ENCODE measurements at regions not wholly inside any gene's neighbourhood (a gene's known extent, or its start where the extent isn't known, plus 50 kb on each side); places are given as distances from the start of the nearest gene placed in this dataset.

DNA sequence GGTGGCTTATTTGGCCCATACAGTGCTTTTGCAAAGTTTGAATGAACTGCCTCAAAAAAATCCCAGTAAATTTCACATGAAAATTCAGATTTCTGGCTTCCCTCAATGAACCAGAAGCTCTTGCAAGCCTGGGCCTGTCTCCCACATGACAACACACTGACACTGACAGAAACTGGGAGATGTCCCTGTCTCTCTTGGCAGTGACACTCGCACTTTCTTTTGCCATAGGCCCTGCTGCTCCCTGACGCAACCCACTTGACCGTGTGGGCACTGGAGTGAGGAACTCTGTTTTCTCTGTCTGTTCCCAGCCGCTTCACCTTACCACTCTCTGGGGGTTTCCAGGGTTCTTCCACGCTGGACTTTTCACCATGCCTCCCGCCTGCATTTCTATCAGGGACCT, 524.5 kb downstream of the SHQ1 start:
- Histone ChIP-seq H3K4me3 (ENCODE audit: insufficient read depth, low read depth, low read length) (no peak overlapping the region), H3K4me1 (ENCODE audit: control insufficient read depth, insufficient read depth, low read length) (peaks cover 8% of the 10 kb centered on the region), H3K14ac (replicated peaks; ENCODE audit: low read depth, low read length) (no peak overlapping the region), H2AK5ac (ENCODE audit: low read depth, low read length) (no peak overlapping the region), H2BK15ac (ENCODE audit: low read depth, low read length) (no peak overlapping the region), H3K18ac (ENCODE audit: low read depth, low read length) (no peak overlapping the region), H3K4me2 (ENCODE audit: low read depth, low read length) (no peak overlapping the region), H4K5ac (ENCODE audit: low read depth, low read length) (no peak overlapping the region), H3K79me1 (ENCODE audit: low read depth in 1 of 2, low read length in 2 of 2) (no peaks in the 10 kb centered on the region), H3K27me3 (ENCODE audit: control insufficient read depth, insufficient read depth, low read length) (peaks cover 19% of the 10 kb centered on the region), H2AFZ (replicated peaks; ENCODE audit: low read length, poor library complexity) (no peak overlapping the region), H3K9me1 (ENCODE audit: insufficient read depth, low read length) (peaks cover 5% of the 10 kb centered on the region), H2BK5ac (ENCODE audit: low read depth, low read length, poor library complexity, severe bottlenecking) (no peak overlapping the region), H2AK9ac (replicated peaks; ENCODE audit: low read depth, low read length, poor library complexity) (no peak overlapping the region), H3K56ac (ENCODE audit: extremely low read depth, insufficient read depth, low read length) (no peak overlapping the region), H4K8ac (ENCODE audit: low read depth in 2 of 2, low read length in 2 of 2) (no peak overlapping the region), H3K36me3 (ENCODE audit: control insufficient read depth, insufficient read depth, low read length) (no peaks in the 10 kb centered on the region), H3K4ac (ENCODE audit: low read depth, low read length) (no peak overlapping the region), H2BK20ac (ENCODE audit: low read depth, low read length) (no peak overlapping the region), H2BK120ac (ENCODE audit: low read depth, low read length) (no peak overlapping the region), H3K9me3 (ENCODE audit: control insufficient read depth, insufficient read depth, low read length) (no peaks in the 10 kb centered on the region), H3K9ac (ENCODE audit: low read depth, low read length) (no peak overlapping the region), H4K91ac (ENCODE audit: insufficient read depth, low read depth, low read length) (no peak overlapping the region), H4K20me1 (ENCODE audit: insufficient read depth, low read length) (no peaks in the 10 kb centered on the region), H3K27ac (ENCODE audit: insufficient read depth, low read length) (no peak overlapping the region), H3K23ac (ENCODE audit: low read depth, low read length) (no peak overlapping the region)
- CTCF ChIA-PET = no interaction called here
- no TSS peak for BruUV-seq (replicated peaks)
- no peak for DNase-seq
- intact Hi-C loops (cut with micrococcal nuclease) (no loop called here), in situ Hi-C loops (cut with MboI; ENCODE audit: low sequenced_read_pairs) (no loop called here), dilution Hi-C loops (cut with HindIII; ENCODE audit: low sequenced_read_pairs, unreplicated experiment) (no loop called here)
- WGBS, 2 experiments (ENCODE audit: extremely low coverage in 2 of 2, insufficient read length in 1 of 2) = 82% methylated on average over 4 of the region's 6 CpGs; no CpG with 5 or more reads in 1 of the 2 experiments
- POLR2A ChIA-PET (ENCODE audit: unreplicated experiment) = no interaction called here
- no peak for ATAC-seq (ENCODE audit: low read depth)
- TF ChIP-seq, protein P1, sequence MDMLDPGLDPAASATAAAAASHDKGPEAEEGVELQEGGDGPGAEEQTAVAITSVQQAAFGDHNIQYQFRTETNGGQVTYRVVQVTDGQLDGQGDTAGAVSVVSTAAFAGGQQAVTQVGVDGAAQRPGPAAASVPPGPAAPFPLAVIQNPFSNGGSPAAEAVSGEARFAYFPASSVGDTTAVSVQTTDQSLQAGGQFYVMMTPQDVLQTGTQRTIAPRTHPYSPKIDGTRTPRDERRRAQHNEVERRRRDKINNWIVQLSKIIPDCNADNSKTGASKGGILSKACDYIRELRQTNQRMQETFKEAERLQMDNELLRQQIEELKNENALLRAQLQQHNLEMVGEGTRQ (IDR thresholded peaks at IDR 0.05; ENCODE audit: low read depth, low read length) = no peak
- TF ChIP-seq CEBPB (IDR thresholded peaks at IDR 0.05; ENCODE audit: low read depth, low read length) (no peak), CHD1 (IDR thresholded peaks at IDR 0.05; ENCODE audit: low read depth, low read length) (no peak), NFE2L2 (IDR thresholded peaks at IDR 0.05; ENCODE audit: low read depth, low read length) (no peak), SMC3 (IDR thresholded peaks at IDR 0.05; ENCODE audit: low read depth, low read length) (no peak), BHLHE40 (IDR thresholded peaks at IDR 0.05; ENCODE audit: low read depth, low read length) (no peak), FOS (IDR thresholded peaks at IDR 0.05; ENCODE audit: low read depth, low read length) (no peak), MXI1 (IDR thresholded peaks at IDR 0.05; ENCODE audit: borderline replicate concordance, low read depth, low read length) (no peak), MAFK (IDR thresholded peaks at IDR 0.05; ENCODE audit: low read depth, low read length) (no peak), RCOR1 (IDR thresholded peaks at IDR 0.05; ENCODE audit: insufficient replicate concordance, low read length) (no peak)
- TF ChIP-seq, protein P2, sequence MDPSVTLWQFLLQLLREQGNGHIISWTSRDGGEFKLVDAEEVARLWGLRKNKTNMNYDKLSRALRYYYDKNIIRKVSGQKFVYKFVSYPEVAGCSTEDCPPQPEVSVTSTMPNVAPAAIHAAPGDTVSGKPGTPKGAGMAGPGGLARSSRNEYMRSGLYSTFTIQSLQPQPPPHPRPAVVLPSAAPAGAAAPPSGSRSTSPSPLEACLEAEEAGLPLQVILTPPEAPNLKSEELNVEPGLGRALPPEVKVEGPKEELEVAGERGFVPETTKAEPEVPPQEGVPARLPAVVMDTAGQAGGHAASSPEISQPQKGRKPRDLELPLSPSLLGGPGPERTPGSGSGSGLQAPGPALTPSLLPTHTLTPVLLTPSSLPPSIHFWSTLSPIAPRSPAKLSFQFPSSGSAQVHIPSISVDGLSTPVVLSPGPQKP (IDR thresholded peaks at IDR 0.05; ENCODE audit: borderline replicate concordance, low read depth, low read length) = no peak
- TF ChIP-seq, protein P3, sequence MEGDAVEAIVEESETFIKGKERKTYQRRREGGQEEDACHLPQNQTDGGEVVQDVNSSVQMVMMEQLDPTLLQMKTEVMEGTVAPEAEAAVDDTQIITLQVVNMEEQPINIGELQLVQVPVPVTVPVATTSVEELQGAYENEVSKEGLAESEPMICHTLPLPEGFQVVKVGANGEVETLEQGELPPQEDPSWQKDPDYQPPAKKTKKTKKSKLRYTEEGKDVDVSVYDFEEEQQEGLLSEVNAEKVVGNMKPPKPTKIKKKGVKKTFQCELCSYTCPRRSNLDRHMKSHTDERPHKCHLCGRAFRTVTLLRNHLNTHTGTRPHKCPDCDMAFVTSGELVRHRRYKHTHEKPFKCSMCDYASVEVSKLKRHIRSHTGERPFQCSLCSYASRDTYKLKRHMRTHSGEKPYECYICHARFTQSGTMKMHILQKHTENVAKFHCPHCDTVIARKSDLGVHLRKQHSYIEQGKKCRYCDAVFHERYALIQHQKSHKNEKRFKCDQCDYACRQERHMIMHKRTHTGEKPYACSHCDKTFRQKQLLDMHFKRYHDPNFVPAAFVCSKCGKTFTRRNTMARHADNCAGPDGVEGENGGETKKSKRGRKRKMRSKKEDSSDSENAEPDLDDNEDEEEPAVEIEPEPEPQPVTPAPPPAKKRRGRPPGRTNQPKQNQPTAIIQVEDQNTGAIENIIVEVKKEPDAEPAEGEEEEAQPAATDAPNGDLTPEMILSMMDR (conservative IDR thresholded peaks at IDR 0.05; ENCODE audit: low read depth, low read length) = no peak

Data from IMR-90 (cell line).